Activated T-helper 2 cell treated with anti-CD3 and anti-CD28 coated beads, Interferon-gamma antibody, Interleukin-2, Interleukin-4, amounts not matched to agents 10 μg/mL and 5 μg/mL and 100 μg/mL, durations not matched to agents 14 hours and 24 hours and 36 hours (primary cell): ENCODE measurements at regions not wholly inside any gene's neighbourhood (a gene's known extent, or its start where the extent isn't known, plus 50 kb on each side); places are given as distances from the start of the nearest gene placed in this dataset.

ENCODE experiments used
- DNase-seq: peaks from one replicate; pipeline ENCODE4 v3.0.0; 2021; ENCODE audit warnings: low spot score
- H3K27ac Mint-ChIP-seq: one replicate; pipeline ENCODE4 v1.8.0; 2021; ENCODE audit warnings: mixed read lengths
- H3K27me3 Mint-ChIP-seq: one replicate; pipeline ENCODE4 v1.8.0; 2021; ENCODE audit warnings: low read depth, mixed read lengths
- H3K36me3 Mint-ChIP-seq: one replicate; pipeline ENCODE4 v1.8.0; 2021; ENCODE audit warnings: low read depth, mixed read lengths
- H3K4me1 Mint-ChIP-seq: one replicate; pipeline ENCODE4 v1.8.0; 2021; ENCODE audit warnings: low read depth, mixed read lengths
- H3K4me3 Mint-ChIP-seq: one replicate; pipeline ENCODE4 v1.8.0; 2021; ENCODE audit warnings: low read depth, mild to moderate bottlenecking, moderate library complexity, mixed read lengths
- H3K9me3 Mint-ChIP-seq: one replicate; pipeline ENCODE4 v1.8.0; 2021; ENCODE audit warnings: mixed read lengths
- intact Hi-C: fragments of 100-400 bp; cut with micrococcal nuclease; formaldehyde crosslinking; loops from one replicate; pipeline ENCODE4 v1.15.1; 2023

DNA sequence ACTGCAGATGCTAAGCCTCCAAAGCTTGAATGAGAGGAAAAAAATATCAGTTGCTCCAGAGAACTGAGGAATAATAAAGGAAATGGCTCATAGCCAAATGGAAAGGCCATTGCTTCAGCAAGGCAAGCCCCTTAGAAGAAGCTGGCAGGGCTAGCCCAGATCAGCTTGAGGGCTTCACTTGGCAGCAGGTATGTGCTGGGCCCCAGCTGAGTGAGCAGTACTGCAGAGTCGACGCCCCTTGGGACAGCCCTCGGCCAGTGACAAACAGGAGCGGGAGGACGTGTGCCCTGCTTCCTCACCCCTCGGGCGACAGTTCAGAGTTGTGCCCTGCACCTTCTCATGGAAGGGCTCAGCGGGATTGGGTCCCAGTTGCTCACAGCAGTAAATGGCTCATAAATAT is 1031.2 kb upstream of the TMEM132C start:
- Mint-ChIP-seq H3K4me3 (no peak overlapping the region), H3K27me3 (no peaks in the 10 kb centered on the region), H3K4me1 (no peaks in the 10 kb centered on the region), H3K9me3 (no peaks in the 10 kb centered on the region), H3K36me3 (no peaks in the 10 kb centered on the region), H3K27ac (no peak overlapping the region)
- no peak for DNase-seq
- intact Hi-C loops: no loop called here

DNA sequence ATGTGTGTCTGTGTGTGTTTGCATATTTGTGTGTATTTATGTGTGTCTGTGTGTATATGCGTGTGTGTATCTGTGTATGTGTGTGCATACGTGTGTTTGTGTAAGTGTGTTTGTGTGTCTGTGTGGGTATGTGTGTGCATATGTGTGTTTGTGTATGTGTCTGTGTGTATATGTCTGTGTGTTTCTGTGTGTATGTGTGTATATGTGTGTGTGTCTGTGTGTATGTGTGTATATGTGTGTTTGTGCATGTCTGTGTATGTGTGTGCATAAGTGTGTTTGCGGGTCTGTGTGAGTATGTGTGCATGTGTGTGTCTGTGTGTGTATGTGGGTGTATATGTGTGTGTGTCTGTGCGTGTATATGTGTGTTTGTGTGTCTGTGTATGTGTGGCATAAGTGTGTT is 1030.5 kb upstream of the TMEM132C start:
- Mint-ChIP-seq H3K27me3 (no peaks in the 10 kb centered on the region), H3K4me1 (no peaks in the 10 kb centered on the region)
- intact Hi-C loops: no loop called here

DNA sequence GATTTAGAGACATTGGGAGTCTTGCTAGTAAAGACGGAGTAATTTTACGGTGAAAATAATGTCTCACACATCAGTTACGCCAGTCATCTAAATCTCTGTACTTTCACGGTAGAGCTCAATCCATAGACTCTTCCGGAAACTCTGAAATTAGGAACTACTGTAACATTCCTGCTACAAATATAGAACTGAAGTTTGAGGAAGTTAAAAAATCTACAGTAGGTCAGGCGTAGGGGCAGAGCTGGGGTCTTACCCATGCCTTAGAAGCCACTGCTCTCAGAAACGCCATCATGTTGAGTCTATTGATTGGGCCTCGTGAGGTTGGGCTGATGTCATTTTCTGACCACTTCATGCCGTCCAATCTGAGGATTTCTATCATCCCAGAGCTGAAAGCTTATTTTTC is 1029.8 kb upstream of the TMEM132C start:
- no peak for DNase-seq
- no peaks in the 10 kb centered on the region for H3K36me3 Mint-ChIP-seq
- intact Hi-C loops: no loop called here
- H3K4me3 Mint-ChIP-seq: no peak overlapping the region
- H3K27ac Mint-ChIP-seq: no peak overlapping the region
- no peaks in the 10 kb centered on the region for H3K9me3 Mint-ChIP-seq
- H3K4me1 Mint-ChIP-seq: no peaks in the 10 kb centered on the region
- no peaks in the 10 kb centered on the region for H3K27me3 Mint-ChIP-seq

More for the DNA sequence above, 1030.5 kb upstream of the TMEM132C start:
- Mint-ChIP-seq H3K36me3 (no peaks in the 10 kb centered on the region), H3K4me3 (no peak overlapping the region), H3K9me3 (no peaks in the 10 kb centered on the region), H3K27ac (no peak overlapping the region)
- DNase-seq: no peak

DNA sequence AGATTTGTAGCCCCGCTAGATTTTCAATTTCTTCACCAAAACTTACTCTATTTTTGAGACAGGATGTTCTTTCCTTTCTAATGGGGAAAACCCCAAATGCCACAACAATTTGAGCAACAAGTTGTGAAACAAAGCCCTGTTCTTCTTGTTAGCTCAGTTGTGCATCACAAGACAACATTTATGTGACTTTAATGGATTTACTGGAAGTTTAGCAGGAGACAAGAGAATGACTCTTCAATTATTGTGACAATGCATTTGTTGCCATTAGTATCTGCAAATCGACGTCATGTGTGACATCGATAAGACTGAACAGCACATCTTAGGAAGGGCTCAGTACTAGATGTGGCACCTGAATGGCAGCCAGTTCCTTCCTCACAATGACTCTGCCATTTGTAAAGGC is 1028.9 kb upstream of the TMEM132C start:
- no peaks in the 10 kb centered on the region for H3K27me3 Mint-ChIP-seq
- no peak for DNase-seq
- H3K36me3 Mint-ChIP-seq: no peaks in the 10 kb centered on the region
- no peak overlapping the region for H3K4me3 Mint-ChIP-seq
- no peak overlapping the region for H3K27ac Mint-ChIP-seq
- no peaks in the 10 kb centered on the region for H3K4me1 Mint-ChIP-seq
- intact Hi-C loops: no loop called here
- H3K9me3 Mint-ChIP-seq: no peaks in the 10 kb centered on the region

DNA sequence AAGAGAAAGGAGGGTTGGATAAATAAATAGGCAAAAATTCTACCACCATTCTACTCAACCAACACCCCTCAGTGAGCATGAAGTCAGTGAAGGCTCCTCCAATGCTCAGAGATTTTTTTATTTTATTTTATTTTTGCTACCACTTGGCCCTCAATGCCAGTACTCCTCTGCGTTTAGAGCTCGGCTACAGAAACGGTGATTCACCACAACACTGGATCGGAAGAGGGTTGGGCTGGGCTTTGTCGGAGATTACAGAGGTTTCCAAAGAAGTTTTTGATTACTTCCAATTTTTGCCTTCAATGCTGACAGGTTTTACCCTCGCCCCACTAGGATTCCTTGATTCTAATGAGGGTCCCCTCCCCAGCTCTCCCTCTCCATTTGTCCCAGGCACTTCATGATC is 1027.2 kb upstream of the TMEM132C start:
- Mint-ChIP-seq H3K4me1 (no peaks in the 10 kb centered on the region), H3K27me3 (no peaks in the 10 kb centered on the region), H3K36me3 (no peaks in the 10 kb centered on the region), H3K9me3 (peaks cover 3% of the 10 kb centered on the region), H3K27ac (no peak overlapping the region), H3K4me3 (no peak overlapping the region)
- intact Hi-C loops: no loop called here
- no peak for DNase-seq

DNA sequence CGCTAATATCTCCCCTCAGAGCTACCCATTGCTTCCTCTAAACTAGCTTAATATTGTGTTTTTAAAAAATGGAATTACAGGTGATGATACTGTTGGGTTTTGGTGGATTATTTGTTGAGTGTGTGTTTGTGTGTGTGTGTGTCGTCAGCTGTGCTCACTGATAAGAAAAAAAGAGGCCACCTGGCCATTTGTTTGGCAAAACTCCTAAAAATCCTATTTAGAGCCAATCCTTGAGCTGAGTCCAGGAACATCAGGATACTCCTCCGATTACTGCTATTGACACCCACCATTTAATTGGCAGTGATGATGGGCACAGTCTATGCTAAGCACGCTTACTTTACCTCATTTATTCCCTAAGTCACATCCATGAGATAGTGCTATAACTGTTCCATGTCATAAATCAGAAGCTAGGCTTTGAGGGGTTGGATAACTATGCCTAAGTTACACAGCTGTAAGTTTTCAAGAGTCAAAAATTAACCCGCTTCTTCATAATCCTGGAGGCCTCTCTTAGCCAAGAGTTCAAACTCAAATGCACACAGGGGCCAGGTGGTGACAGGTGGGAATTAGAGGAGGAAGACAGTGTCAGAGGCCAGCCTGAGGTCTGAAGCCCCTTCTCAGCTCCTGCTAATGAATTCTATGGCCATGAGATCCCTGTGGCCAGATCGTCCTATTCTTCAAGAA is 1026.6 kb upstream of the TMEM132C start:
- Mint-ChIP-seq H3K4me3 (no peak overlapping the region), H3K27ac (no peak overlapping the region), H3K27me3 (no peaks in the 10 kb centered on the region), H3K4me1 (no peaks in the 10 kb centered on the region), H3K9me3 (peaks cover 3% of the 10 kb centered on the region), H3K36me3 (no peaks in the 10 kb centered on the region)
- no peak for DNase-seq
- intact Hi-C loops: no loop called here

DNA sequence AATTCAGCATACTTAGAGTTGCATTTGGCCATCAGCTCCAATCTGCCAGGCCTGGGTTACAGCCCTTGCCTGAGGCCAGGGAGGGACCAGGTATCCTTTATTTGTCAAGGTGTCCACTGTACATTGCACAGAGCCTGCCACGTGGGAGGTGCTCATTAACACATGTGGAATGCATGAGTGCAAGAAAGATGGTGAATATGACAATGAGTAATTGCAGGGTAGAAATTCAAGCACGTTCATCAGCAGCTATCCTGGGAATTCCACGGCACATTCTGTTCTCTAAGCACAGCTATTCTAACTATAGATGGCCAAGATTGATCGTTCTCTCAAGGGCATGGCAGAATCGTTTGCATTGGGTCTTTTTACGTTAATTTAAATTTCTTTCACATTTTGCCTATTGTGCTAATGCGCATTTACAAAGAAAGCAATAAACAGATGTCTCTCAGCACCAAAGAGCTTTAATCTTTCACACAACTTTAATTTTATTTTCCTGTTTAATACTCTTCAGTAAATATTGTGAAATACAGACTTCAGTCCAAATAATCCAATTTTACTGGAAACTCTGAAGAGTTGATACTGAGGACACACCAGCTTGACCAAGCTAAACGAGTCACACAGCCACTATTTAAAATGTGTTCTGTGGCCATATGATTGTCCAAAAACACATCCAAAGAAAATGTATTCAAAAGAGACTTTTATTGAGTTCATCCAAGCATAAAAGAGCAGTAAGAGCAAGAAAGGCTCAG is 1025.7 kb upstream of the TMEM132C start:
- Mint-ChIP-seq H3K4me3 (no peak overlapping the region), H3K4me1 (no peaks in the 10 kb centered on the region), H3K27me3 (no peaks in the 10 kb centered on the region), H3K9me3 (peaks cover 3% of the 10 kb centered on the region), H3K36me3 (no peaks in the 10 kb centered on the region), H3K27ac (no peak overlapping the region)
- no peak for DNase-seq
- intact Hi-C loops: no loop called here

DNA sequence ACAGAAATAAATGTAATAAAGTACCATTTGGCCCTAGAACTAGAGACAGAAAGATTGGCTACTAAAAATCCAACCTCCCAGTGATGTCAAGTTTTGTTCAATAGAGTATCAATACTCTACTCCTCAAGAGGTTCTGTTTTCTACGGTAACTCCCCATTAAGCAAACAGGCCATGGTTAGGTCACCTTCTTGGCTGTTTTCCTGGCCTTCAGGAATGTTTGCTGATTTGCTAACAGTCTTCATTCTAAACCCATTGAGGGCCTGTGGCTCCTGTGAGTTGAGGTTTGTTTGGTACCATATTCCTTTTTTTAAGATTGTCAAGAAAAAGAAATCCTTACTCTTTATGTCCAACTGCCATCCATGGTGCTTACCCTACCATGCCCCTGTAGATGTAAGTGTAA is 1022.0 kb upstream of the TMEM132C start:
- no peaks in the 10 kb centered on the region for H3K4me1 Mint-ChIP-seq

DNA sequence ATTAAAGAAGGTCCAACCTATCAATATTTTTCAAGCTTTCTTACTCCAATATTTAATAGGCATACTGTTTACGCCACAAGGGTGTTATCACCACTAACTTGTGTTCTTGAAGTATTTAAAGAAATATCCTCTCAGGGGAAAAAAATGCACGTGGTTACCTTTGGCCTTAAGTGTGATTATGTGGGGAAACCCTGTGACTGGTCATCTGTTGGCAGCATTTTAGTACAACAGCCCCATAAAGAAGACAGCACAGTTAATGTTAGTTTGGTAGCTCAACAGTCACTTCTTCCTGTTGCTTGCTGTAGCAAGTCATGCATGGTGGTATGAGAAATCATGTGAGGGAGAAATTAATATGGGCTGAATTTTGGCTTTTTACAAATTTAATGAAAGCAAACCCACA is 1021.5 kb upstream of the TMEM132C start:
- Mint-ChIP-seq H3K27me3 (no peaks in the 10 kb centered on the region), H3K4me1 (no peaks in the 10 kb centered on the region), H3K27ac (no peak overlapping the region), H3K9me3 (peaks cover 3% of the 10 kb centered on the region), H3K4me3 (no peak overlapping the region), H3K36me3 (no peaks in the 10 kb centered on the region)
- DNase-seq: no peak
- intact Hi-C loops: no loop called here

More for the DNA sequence above, 1022.0 kb upstream of the TMEM132C start:
- H3K27ac Mint-ChIP-seq: no peak overlapping the region
- DNase-seq: no peak
- no peaks in the 10 kb centered on the region for H3K36me3 Mint-ChIP-seq
- intact Hi-C loops: no loop called here
- H3K4me3 Mint-ChIP-seq: no peak overlapping the region
- H3K27me3 Mint-ChIP-seq: no peaks in the 10 kb centered on the region
- H3K9me3 Mint-ChIP-seq: peaks cover 3% of the 10 kb centered on the region

DNA sequence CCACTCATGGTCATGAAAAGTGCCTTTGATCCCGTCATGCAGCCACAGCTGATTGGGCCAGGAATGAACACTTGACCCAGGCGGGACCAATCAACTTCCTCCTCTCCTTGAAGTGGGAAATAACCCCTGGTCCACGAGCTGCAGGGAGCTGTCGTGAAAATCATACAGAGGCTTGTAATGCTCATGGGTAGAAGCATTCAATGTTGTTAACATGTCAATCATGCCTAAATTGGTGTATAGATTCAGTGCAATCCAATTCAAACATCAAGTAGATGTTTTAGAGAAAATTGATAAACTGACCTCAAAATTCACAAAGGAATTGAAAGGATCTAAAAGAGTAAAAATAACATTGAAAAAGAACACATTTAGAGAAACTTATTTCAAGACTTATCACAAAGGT is 1019.0 kb upstream of the TMEM132C start:
- H3K36me3 Mint-ChIP-seq: no peaks in the 10 kb centered on the region
- no peaks in the 10 kb centered on the region for H3K27me3 Mint-ChIP-seq
- DNase-seq: no peak
- H3K4me3 Mint-ChIP-seq: no peak overlapping the region
- intact Hi-C loops: no loop called here
- peaks cover 3% of the 10 kb centered on the region for H3K9me3 Mint-ChIP-seq
- H3K4me1 Mint-ChIP-seq: no peaks in the 10 kb centered on the region
- no peak overlapping the region for H3K27ac Mint-ChIP-seq

DNA sequence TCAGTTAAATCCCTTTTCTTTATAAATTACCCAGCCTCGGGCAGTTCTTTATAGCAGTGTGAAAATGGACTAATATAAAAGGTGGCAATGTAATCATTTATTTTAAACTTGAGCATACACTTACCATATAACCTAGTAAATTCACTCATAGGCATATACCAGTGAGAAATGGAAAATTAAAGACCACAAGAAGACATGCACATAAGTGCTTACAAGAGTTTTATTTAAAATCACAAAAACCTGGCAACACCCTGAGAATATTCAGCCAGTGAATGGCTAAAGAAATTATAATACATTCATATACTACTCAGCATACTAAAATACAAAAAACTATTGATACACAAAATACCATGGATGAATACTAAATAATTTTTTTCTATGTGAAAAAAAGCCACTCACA is 1017.5 kb upstream of the TMEM132C start:
- DNase-seq: no peak
- Mint-ChIP-seq H3K36me3 (no peaks in the 10 kb centered on the region), H3K4me3 (no peak overlapping the region), H3K27ac (no peak overlapping the region), H3K9me3 (no peaks in the 10 kb centered on the region), H3K27me3 (no peaks in the 10 kb centered on the region), H3K4me1 (no peaks in the 10 kb centered on the region)
- intact Hi-C loops: no loop called here

DNA sequence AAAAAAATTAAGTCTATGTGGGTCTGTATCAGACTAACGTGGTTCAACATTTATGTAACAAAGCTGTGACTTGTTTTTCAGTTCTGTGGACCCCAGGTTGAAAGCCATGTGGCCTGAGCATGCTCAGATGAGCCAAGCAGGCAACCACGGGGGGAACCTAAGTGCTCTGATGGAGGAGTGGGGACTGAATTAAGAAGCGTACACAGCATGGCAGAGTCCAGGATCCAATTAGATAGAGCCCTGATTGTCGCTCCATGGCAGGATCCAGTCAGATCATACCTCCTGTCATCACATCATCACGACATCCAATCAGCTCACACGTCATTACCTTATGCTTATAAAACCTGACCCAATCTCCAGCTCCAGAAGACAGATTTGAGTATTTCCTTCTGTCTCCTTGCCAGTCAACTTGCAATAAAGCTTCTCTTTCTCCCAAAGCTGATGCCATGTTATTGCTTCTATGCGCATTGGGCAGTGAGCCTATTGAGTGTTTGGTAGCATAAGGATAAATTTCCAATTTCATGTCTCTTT is 1013.1 kb upstream of the TMEM132C start:
- DNase-seq: no peak
- Mint-ChIP-seq H3K27me3 (no peaks in the 10 kb centered on the region), H3K4me1 (no peaks in the 10 kb centered on the region), H3K9me3 (no peaks in the 10 kb centered on the region), H3K4me3 (no peak overlapping the region), H3K27ac (no peak overlapping the region), H3K36me3 (no peaks in the 10 kb centered on the region)
- intact Hi-C loops: no loop called here

DNA sequence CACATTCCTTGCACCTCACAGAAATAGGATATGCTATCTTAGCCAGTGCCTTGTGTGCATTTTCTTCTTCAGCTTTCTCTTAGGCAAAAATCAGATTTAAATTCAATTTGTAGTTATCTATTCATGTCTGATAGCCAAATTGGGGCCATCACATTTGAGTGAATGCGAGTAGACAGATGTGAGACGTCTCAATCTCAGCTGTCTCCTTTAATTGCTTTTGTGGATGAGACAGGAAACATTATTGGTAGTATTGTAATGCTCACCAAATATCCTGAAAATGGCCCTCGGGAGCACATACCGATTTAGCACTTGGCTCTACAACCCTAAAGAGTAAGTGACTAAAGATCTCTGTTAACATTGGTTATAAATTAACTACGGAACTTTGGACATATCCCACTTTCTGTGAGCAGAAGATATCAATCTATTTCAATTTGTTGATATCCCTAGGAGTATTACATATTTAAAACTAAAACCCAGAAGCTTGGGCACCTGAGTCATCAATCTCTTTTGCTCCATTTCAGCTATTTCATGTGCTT is 1012.5 kb upstream of the TMEM132C start:
- no peak overlapping the region for H3K4me3 Mint-ChIP-seq
- no peaks in the 10 kb centered on the region for H3K9me3 Mint-ChIP-seq
- no peak overlapping the region for H3K27ac Mint-ChIP-seq
- intact Hi-C loops: no loop called here
- no peaks in the 10 kb centered on the region for H3K27me3 Mint-ChIP-seq
- H3K36me3 Mint-ChIP-seq: no peaks in the 10 kb centered on the region
- DNase-seq: no peak
- H3K4me1 Mint-ChIP-seq: no peaks in the 10 kb centered on the region
